ENCODE measurements at regions not wholly inside any gene's neighbourhood (a gene's known extent, or its start where the extent isn't known, plus 50 kb on each side); places are given as distances from the start of the nearest gene placed in this dataset.
A peak's percentile ranks its signal among the peaks of the same experiment; 100 is the strongest.

DNA sequence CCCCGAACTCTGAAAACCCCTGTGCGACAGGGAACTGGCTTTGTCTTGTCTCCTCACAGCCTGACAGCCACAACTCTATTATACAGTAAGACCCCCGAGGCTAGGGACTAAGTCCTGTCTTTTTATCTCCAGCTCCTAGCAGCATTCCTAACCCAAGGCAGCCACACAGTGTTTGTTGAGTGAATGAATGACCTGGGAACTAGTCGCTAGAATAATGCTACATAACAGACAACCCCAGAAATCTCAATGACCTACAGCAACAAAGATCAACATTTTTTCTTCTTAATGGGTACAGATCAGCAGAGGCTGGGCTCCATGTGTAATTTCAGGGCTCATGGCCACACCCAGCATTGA lies 71.4 kb upstream of the TNRC6C start:
- ATAC-seq (no peak), DNase-seq (no peak)
- CTCF ChIA-PET: interaction anchor here (0.9 to 1.6 kb wide), 4 partner anchors 94 to 344 kb away, joined by 3 to 4 read pairs (median 3); no protein-coding TSS in a partner anchor
- Mint-ChIP-seq H3K4me1 (ENCODE audit: low read depth) (peaks cover 46% of the 10 kb centered on the region), H3K27ac (peak overlapping the region; percentile 79), H3K27me3 (ENCODE audit: low read depth) (peaks cover 28% of the 10 kb centered on the region), H3K36me3 (ENCODE audit: low read depth) (no peaks in the 10 kb centered on the region), H3K9me3 (ENCODE audit: insufficient read depth) (no peaks in the 10 kb centered on the region), H3K4me3 (peak overlapping the region; percentile 76)
- POLR2A ChIA-PET: interaction anchor here (0.7 to 2.0 kb wide), 2 partner anchors 71 to 103 kb away, joined by 3 to 7 read pairs; partner anchors contain the start of gene TNRC6C

DNA sequence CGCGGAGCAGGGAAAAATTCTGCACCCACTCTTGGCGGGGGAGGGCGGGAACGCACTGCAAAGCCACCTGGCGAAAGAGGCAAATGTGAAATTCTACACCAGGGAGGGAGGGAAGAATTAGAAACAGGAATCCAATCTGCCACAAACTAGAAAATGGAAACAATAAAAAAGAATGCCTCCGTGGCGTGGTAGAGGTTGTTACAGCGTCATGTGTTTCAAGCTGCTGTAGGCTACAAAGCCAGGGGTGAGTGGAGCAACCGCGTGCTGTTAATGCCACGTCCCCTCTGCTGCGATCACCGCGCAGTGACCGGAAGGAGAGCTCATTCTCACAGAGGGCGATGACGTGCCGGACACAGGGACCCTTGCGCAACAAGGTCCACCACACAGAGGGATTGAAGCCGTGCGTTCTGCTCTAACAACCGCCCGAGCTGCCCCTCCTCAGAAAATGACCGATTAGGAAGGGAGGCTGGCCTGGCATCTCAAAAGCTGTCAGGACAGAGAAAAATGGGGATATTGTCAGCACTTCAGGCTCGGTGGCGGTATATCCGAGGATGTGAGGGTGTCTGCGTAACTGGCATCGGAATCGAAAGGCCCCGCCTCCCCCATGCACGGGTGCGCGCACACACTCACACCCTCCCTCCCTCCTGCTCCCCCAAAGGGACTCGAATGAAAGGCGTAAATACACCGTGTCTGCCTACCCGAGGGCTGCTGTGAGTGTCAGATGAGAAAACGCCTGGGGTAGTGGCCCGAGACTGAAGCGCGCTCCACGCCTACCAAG lies 70.8 kb upstream of the TNRC6C start:
- no peaks in the 10 kb centered on the region for H3K36me3 Mint-ChIP-seq (ENCODE audit: low read depth)
- H3K4me3 Mint-ChIP-seq: peak overlapping the region; percentile 76
- ATAC-seq (peak; percentile 84), DNase-seq (peak; percentile 74)
- peaks cover 28% of the 10 kb centered on the region for H3K27me3 Mint-ChIP-seq (ENCODE audit: low read depth)
- peaks cover 41% of the 10 kb centered on the region for H3K4me1 Mint-ChIP-seq (ENCODE audit: low read depth)
- H3K27ac Mint-ChIP-seq: peak overlapping the region; percentile 79
- CTCF ChIA-PET: interaction anchor here (0.8 to 1.6 kb wide), 5 partner anchors 43 to 345 kb away, joined by 3 to 4 read pairs (median 3); no protein-coding TSS in a partner anchor
- H3K9me3 Mint-ChIP-seq (ENCODE audit: insufficient read depth): no peaks in the 10 kb centered on the region
- POLR2A ChIA-PET: interaction anchor here (2.0 kb wide), 1 partner anchor 70 kb away, joined by 7 read pairs; the partner anchor contains the start of gene TNRC6C

DNA sequence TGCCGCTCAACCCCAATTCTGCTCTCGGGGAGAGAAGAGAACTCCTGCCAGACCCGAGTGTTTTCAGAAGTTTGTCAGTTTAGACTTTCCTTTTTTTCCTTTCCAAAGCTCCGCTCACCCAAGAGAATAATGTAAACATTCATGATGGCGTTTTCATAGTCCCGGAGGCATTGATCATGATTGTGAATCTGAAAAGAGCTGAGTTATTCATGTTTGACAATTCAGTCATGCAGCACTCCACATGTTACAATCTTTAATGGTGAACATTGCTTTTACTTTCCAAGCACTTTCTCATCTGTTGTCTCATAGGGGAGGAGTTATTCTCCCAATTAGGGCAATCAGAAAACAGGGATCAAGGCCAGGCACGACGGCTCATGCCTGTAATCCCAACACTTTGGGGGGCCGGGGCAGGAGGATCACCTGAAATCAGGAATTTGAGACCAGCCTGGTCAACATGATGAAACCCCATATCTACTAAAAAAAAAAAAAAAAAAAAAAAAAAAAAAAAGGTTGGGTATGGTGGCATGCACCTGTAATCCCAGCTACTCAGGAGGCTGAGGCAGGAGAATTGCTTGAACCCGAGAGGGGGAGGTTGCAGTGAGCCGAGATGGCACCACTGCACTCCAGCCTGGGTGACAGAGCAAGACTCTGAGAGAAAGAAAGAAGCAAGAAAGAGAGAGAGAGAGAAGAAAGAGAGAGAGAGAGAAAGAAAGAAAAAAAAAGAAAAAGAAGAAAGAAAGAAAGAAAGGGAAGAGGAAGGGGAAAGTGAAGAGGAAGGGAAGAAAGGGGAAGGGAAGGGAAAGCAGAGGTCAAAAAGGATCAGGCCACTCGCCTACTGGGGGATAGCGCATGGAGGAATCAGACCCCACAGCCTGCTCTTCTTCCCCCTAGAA lies 70.0 kb upstream of the TNRC6C start:
- DNase-seq (no peak), ATAC-seq (no peak)
- POLR2A ChIA-PET: interaction anchor here (0.6 to 2.0 kb wide), 2 partner anchors 70 to 162 kb away, joined by 3 to 7 read pairs; partner anchors contain the start of gene TNRC6C
- Mint-ChIP-seq H3K9me3 (ENCODE audit: insufficient read depth) (no peaks in the 10 kb centered on the region), H3K36me3 (ENCODE audit: low read depth) (no peaks in the 10 kb centered on the region), H3K4me1 (ENCODE audit: low read depth) (peaks cover 42% of the 10 kb centered on the region), H3K27ac (peak overlapping the region; percentile 79), H3K27me3 (ENCODE audit: low read depth) (peaks cover 28% of the 10 kb centered on the region), H3K4me3 (peak overlapping the region; percentile 76)
- CTCF ChIA-PET: interaction anchor here (0.8 to 1.6 kb wide), 4 partner anchors 44 to 345 kb away, joined by 3 to 4 read pairs (median 3); no protein-coding TSS in a partner anchor

DNA sequence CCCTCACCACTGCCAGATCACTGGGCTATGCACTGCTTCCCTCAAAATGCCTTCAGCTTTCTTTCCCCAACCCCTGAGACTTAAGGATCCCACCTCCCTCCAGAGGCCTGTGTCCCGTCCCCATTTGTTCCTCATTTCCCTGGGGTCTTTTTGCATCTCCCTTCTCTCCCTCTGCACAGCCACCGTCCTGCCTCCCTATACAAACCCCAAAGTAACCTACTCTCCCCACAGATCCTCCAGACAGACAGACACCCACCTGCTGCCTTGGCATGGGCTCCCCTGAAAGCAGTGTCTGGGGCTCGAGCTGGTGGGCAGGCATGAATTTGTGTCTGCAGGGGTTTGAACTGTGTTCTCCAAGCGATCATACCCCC lies 69.4 kb upstream of the TNRC6C start:
- no peak for DNase-seq
- POLR2A ChIA-PET: interaction anchor here (0.6 to 2.0 kb wide), 2 partner anchors 69 kb away, joined by 3 to 7 read pairs; partner anchors contain the start of gene TNRC6C
- Mint-ChIP-seq H3K9me3 (ENCODE audit: insufficient read depth) (no peaks in the 10 kb centered on the region), H3K4me3 (no peak overlapping the region), H3K4me1 (ENCODE audit: low read depth) (peaks cover 42% of the 10 kb centered on the region), H3K27ac (no peak overlapping the region), H3K27me3 (ENCODE audit: low read depth) (peaks cover 28% of the 10 kb centered on the region), H3K36me3 (ENCODE audit: low read depth) (no peaks in the 10 kb centered on the region)
- no peak for ATAC-seq
- CTCF ChIA-PET: no interaction called here

- H3K27ac Mint-ChIP-seq: no peak overlapping the region
- H3K4me3 Mint-ChIP-seq: no peak overlapping the region
- H3K9me3 Mint-ChIP-seq (ENCODE audit: insufficient read depth): no peaks in the 10 kb centered on the region
- H3K4me1 Mint-ChIP-seq (ENCODE audit: low read depth): peaks cover 38% of the 10 kb centered on the region
- DNase-seq (no peak), ATAC-seq (no peak)
- CTCF ChIA-PET: no interaction called here
- POLR2A ChIA-PET: interaction anchor here (0.6 kb wide), 1 partner anchor 68 kb away, joined by 3 read pairs; the partner anchor contains the start of gene TNRC6C
- H3K36me3 Mint-ChIP-seq (ENCODE audit: low read depth): no peaks in the 10 kb centered on the region
- peaks cover 28% of the 10 kb centered on the region for H3K27me3 Mint-ChIP-seq (ENCODE audit: low read depth)
Observed at GRCh38 chr17:77889866-77890760, 68.4 kb upstream of the TNRC6C start.

- H3K9me3 Mint-ChIP-seq (ENCODE audit: insufficient read depth): no peaks in the 10 kb centered on the region
- peaks cover 26% of the 10 kb centered on the region for H3K27me3 Mint-ChIP-seq (ENCODE audit: low read depth)
- H3K4me1 Mint-ChIP-seq (ENCODE audit: low read depth): peaks cover 38% of the 10 kb centered on the region
- no peak overlapping the region for H3K4me3 Mint-ChIP-seq
- ATAC-seq (no peak), DNase-seq (no peak)
- ChIA-PET POLR2A (no interaction called here), CTCF (no interaction called here)
- no peaks in the 10 kb centered on the region for H3K36me3 Mint-ChIP-seq (ENCODE audit: low read depth)
- H3K27ac Mint-ChIP-seq: no peak overlapping the region
Observed at GRCh38 chr17:77890771-77891170, 67.7 kb upstream of the TNRC6C start.

DNA sequence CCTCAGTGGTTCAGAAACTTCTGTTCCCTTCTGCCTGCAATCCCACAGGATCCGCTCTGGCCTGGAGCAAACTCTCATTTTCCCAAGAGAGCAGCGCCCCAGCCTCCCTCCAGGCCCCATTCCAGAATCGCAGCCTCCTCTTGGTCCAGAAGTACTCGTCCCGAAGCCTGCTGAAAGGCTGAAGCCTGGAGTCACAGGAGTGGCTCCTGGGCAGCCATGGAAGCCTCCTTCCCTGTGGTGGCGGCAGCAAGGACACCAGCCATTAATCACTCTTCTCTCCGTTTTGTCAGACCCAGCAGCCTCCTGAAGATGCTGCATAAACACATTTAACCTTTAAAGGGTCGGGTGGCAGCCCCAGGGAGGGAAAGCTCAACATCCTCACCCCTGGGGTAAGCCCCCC lies 66.9 kb upstream of the TNRC6C start:
- CTCF ChIA-PET: interaction anchor here (1.9 kb wide), 1 partner anchor 47 kb away, joined by 5 read pairs; no protein-coding TSS in a partner anchor

DNA sequence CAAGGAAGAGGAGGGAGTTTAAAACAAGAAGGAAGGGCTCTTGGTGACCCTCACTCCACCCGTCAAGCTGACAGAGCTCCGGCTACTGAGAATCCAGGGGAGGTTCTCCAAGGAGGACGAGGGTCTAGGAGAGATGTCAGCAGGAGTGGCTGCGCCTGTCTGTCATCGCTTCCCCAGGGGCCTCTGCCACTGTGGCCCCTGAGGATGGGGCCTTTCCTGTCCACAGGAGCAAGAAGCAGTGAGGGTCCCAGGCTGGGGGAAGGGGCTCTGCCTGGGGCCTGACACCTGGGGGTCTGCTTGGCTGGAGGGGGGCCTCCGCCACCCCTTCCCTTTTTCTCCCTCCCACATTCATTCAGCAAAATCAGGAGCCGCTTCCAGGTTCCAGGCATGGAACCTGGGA lies 66.5 kb upstream of the TNRC6C start:
- POLR2A ChIA-PET: no interaction called here
- Mint-ChIP-seq H3K9me3 (ENCODE audit: insufficient read depth) (no peaks in the 10 kb centered on the region), H3K27ac (no peak overlapping the region), H3K36me3 (ENCODE audit: low read depth) (no peaks in the 10 kb centered on the region), H3K4me3 (no peak overlapping the region), H3K4me1 (ENCODE audit: low read depth) (peaks cover 30% of the 10 kb centered on the region), H3K27me3 (ENCODE audit: low read depth) (peaks cover 14% of the 10 kb centered on the region)
- no peak for DNase-seq
- CTCF ChIA-PET: interaction anchor here (1.9 to 2.2 kb wide), 2 partner anchors 48 to 121 kb away, joined by 5 to 8 read pairs; no protein-coding TSS in a partner anchor
- no peak for ATAC-seq

More for the DNA sequence above, 66.9 kb upstream of the TNRC6C start:
- H3K4me3 Mint-ChIP-seq: no peak overlapping the region
- H3K27ac Mint-ChIP-seq: no peak overlapping the region
- DNase-seq: no peak
- H3K27me3 Mint-ChIP-seq (ENCODE audit: low read depth): peaks cover 18% of the 10 kb centered on the region
- ATAC-seq: no peak
- H3K9me3 Mint-ChIP-seq (ENCODE audit: insufficient read depth): no peaks in the 10 kb centered on the region
- POLR2A ChIA-PET: no interaction called here
- peaks cover 34% of the 10 kb centered on the region for H3K4me1 Mint-ChIP-seq (ENCODE audit: low read depth)
- H3K36me3 Mint-ChIP-seq (ENCODE audit: low read depth): no peaks in the 10 kb centered on the region

DNA sequence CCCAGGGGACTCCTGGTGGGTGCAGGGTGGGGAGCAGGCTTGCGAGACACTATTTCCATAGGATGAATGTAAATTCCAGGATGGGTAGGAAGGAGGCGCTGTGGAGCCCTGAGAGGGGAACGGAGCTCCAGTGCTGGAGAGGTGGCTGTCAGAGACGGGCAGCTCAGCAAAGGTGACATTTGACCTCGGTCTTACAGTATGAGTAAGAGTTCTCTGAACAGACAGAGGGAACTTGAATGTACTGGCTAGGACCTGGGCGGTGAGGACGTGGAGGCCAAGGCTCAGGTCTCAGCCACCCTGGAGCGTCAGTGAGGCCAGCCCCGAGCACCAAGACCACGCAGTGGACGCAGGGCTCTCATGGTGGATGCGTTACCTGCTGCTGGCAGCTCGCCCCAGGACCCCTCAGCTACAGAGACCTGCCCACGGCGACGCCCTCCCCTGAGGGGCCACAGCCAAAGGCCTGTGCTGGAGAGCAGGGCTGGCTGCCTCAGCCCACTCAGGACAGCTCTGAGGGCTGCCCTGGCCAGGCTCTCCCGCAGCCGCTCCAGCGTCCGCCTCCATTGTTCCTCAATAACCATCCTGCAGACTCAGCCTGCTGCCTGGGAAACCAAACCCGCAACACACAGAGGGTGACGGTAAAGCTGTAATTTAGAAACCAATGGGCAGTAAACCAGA lies 65.9 kb upstream of the TNRC6C start:
- CTCF ChIA-PET: interaction anchor here (1.9 to 2.2 kb wide), 2 partner anchors 48 to 121 kb away, joined by 5 to 8 read pairs; no protein-coding TSS in a partner anchor
- no peak overlapping the region for H3K4me3 Mint-ChIP-seq
- H3K4me1 Mint-ChIP-seq (ENCODE audit: low read depth): peaks cover 25% of the 10 kb centered on the region
- H3K36me3 Mint-ChIP-seq (ENCODE audit: low read depth): no peaks in the 10 kb centered on the region
- ATAC-seq: no peak
- peaks cover 8% of the 10 kb centered on the region for H3K27me3 Mint-ChIP-seq (ENCODE audit: low read depth)
- H3K9me3 Mint-ChIP-seq (ENCODE audit: insufficient read depth): no peaks in the 10 kb centered on the region
- no peak overlapping the region for H3K27ac Mint-ChIP-seq
- DNase-seq: no peak
- POLR2A ChIA-PET: interaction anchor here (1.7 kb wide), 1 partner anchor 66 kb away, joined by 4 read pairs; the partner anchor contains the start of gene TNRC6C

GRCh38 chr17:77893144-77894044 lies 65.1 kb upstream of the TNRC6C start:
- Mint-ChIP-seq H3K36me3 (ENCODE audit: low read depth) (no peaks in the 10 kb centered on the region), H3K27me3 (ENCODE audit: low read depth) (peaks cover 8% of the 10 kb centered on the region), H3K4me3 (no peak overlapping the region), H3K4me1 (ENCODE audit: low read depth) (peaks cover 17% of the 10 kb centered on the region), H3K9me3 (ENCODE audit: insufficient read depth) (no peaks in the 10 kb centered on the region), H3K27ac (no peak overlapping the region)
- ChIA-PET POLR2A (interaction anchor here (1.0 to 1.7 kb wide), 2 partner anchors 12 to 65 kb away, joined by 3 to 4 read pairs; partner anchors contain the start of gene TNRC6C), CTCF (interaction anchor here (1.9 to 2.2 kb wide), 2 partner anchors 49 to 120 kb away, joined by 5 to 8 read pairs; no protein-coding TSS in a partner anchor)
- ATAC-seq (peak; percentile 77), DNase-seq (peak; percentile 53)

Data from activated CD8-positive, alpha-beta T cell treated with anti-CD3 and anti-CD28 coated beads, Interleukin-2, amount 10 ng/mL, durations not matched to agents 7 days and 5 days (primary cell).